Erythroblast (primary cell): ENCODE measurements at regions not wholly inside any gene's neighbourhood (a gene's known extent, or its start where the extent isn't known, plus 50 kb on each side); places are given as distances from the start of the nearest gene placed in this dataset.

Source experiments
- GATA1 ChIP-seq: IDR thresholded peaks from 2 replicates; pipeline ENCODE4 v1.6.1; 2011; ENCODE audit warnings: low read depth, mild to moderate bottlenecking, control low read depth, low read length, moderate library complexity
- POLR2A ChIP-seq: IDR thresholded peaks from 2 replicates; pipeline ENCODE4 v1.6.1; 2011; ENCODE audit warnings: mild to moderate bottlenecking, low read length

DNA sequence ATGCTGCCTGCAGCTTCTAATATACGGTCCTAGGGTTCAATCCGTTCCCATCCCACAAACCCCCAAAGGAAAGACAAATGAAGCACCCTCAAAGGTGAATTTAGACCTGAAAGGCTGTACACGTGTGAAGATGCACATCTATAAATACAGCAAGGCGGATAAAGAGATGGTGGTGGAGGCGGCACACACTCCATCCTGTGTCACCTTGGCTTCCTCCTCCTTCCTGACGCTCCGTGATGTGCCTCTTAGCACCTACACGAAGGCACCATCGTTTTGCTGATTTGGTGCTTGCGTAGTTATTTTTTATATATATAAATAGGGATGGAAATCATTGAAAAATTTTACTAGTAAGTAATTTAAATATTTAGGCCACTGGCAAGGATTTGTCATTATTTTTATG, 359.4 kb downstream of the NPHP4 start:
- TF ChIP-seq POLR2A, result no peak
- TF ChIP-seq GATA1, result no peak
